Stimulated activated CD4-positive, alpha-beta T cell treated with anti-CD3 and anti-CD28 coated beads, TNF-alpha, amount 100 ng/mL, for 1 hour (primary cell): ENCODE measurements at regions not wholly inside any gene's neighbourhood (a gene's known extent, or its start where the extent isn't known, plus 50 kb on each side); places are given as distances from the start of the nearest gene placed in this dataset.
"Not testable (repeated sequence)": the region's sequence is repeated elsewhere in the genome, so short reads cannot be mapped to it uniquely, and the experiment has no call there.

Experiments used
- DNase-seq, 3 donors: peaks; one replicate each; pipeline ENCODE4 v3.0.0-alpha.2; 2020; ENCODE audit warnings: low read depth in 3 of 3, low spot score in 1 of 3

GRCh38 chr3:66838704-66839103, 159.4 kb upstream of the KBTBD8 start:
- DNase-seq = no peak

- DNase-seq = no peak
Measured at GRCh38 chr3:66839508-66839907, 158.6 kb upstream of the KBTBD8 start.

- DNase-seq = not testable (repeated sequence)
Measured at GRCh38 chr3:66842761-66843464, 155.2 kb upstream of the KBTBD8 start.

GRCh38 chr3:66851894-66852613, 146.1 kb upstream of the KBTBD8 start:
- no peak for DNase-seq

GRCh38 chr3:66854601-66855151, 143.4 kb upstream of the KBTBD8 start:
- DNase-seq = no peak

- no peak for DNase-seq
Measured at GRCh38 chr3:66856533-66856932, 141.6 kb upstream of the KBTBD8 start.

- DNase-seq = no peak
Measured at GRCh38 chr3:66858656-66859381, 139.3 kb upstream of the KBTBD8 start.

- no peak for DNase-seq
Measured at GRCh38 chr3:66860771-66861170, 137.3 kb upstream of the KBTBD8 start.

GRCh38 chr3:66863205-66864111, 134.6 kb upstream of the KBTBD8 start:
- DNase-seq = no peak

- no peak for DNase-seq
Measured at GRCh38 chr3:66884659-66885058, 113.4 kb upstream of the KBTBD8 start.

- no peak for DNase-seq
Measured at GRCh38 chr3:66885326-66886000, 112.6 kb upstream of the KBTBD8 start.

- DNase-seq = no peak
Measured at GRCh38 chr3:66889750-66890494, 108.2 kb upstream of the KBTBD8 start.

GRCh38 chr3:66898155-66898554, 100.0 kb upstream of the KBTBD8 start:
- DNase-seq = no peak

- no peak for DNase-seq
Measured at GRCh38 chr3:66904336-66904735, 93.8 kb upstream of the KBTBD8 start.

GRCh38 chr3:66904831-66905493, 93.1 kb upstream of the KBTBD8 start:
- no peak for DNase-seq

- no peak for DNase-seq
Measured at GRCh38 chr3:66907136-66907535, 91.0 kb upstream of the KBTBD8 start.

GRCh38 chr3:66910266-66911055, 87.6 kb upstream of the KBTBD8 start:
- DNase-seq = no peak

GRCh38 chr3:66912306-66912705, 85.8 kb upstream of the KBTBD8 start:
- no peak for DNase-seq
